Uterus (tissue), 3 donors: ENCODE measurements at regions not wholly inside any gene's neighbourhood (a gene's known extent, or its start where the extent isn't known, plus 50 kb on each side); places are given as distances from the start of the nearest gene placed in this dataset.

Experiments used
- DNase-seq, 2 donors: peaks; one replicate each; pipeline ENCODE4 v3.0.0-alpha.2; 2019 to 2020
- H3K27ac ChIP-seq, 2 donors: fragments of 200-600 bp; sonication (generic); 1 replicate in 1 of 2; 2 replicates in 1 of 2; pipeline ENCODE4 v1.5.1; 2016 to 2018
- H3K27me3 ChIP-seq, 2 donors: fragments of 200-600 bp; sonication (generic); one replicate each; pipeline ENCODE4 v1.5.1; 2018 to 2019; ENCODE audit warnings: control low read depth in 1 of 2
- H3K36me3 ChIP-seq, 2 donors: fragments of 200-600 bp; sonication (generic); one replicate each; pipeline ENCODE4 v1.5.1; 2019; ENCODE audit warnings: control low read depth in 1 of 2
- H3K4me1 ChIP-seq, 2 donors: fragments of 200-600 bp; sonication (generic); one replicate each; pipeline ENCODE4 v1.5.1; 2018 to 2019; ENCODE audit warnings: control low read depth in 1 of 2
- H3K4me3 ChIP-seq, 2 donors: fragments of 200-600 bp; sonication (generic); 1 replicate in 1 of 2; 2 replicates in 1 of 2; pipeline ENCODE4 v1.5.1; 2018 to 2019; ENCODE audit warnings: mild to moderate bottlenecking in 1 of 2
- H3K9me3 ChIP-seq, 2 donors: fragments of 200-600 bp; sonication (generic); one replicate each; pipeline ENCODE4 v1.5.1; 2019; ENCODE audit warnings: control low read depth in 1 of 2
- CTCF ChIP-seq, 4 experiments: fragments of 200-600 bp in 2 of 4; fragments of 450-650 bp in 2 of 4; sonication (generic) in 2 of 4; IDR thresholded peaks; one replicate each; pipeline ENCODE4 v1.5.1; 2016 to 2019; ENCODE audit warnings: antibody characterized with exemption in 4 of 4, mild to moderate bottlenecking in 2 of 4, moderate library complexity in 1 of 4
- POLR2A ChIP-seq, 2 donors: fragments of 450-650 bp; IDR thresholded peaks; one replicate each; pipeline ENCODE4 v1.6.1; 2016; ENCODE audit warnings: antibody characterized with exemption in 2 of 2, mild to moderate bottlenecking in 1 of 2, moderate library complexity in 1 of 2
- intact Hi-C: fragments of 100-400 bp; cut with DNase I; formaldehyde crosslinking; loops from one replicate; pipeline ENCODE4 v1.15.1; 2023; ENCODE audit warnings: low total_unique reads
- donor health status: DM: yes; HTN: yes; CAD: no.

GRCh38 chr18:1412655-1413322 is 508.1 kb downstream of the ADCYAP1 start:
- Histone ChIP-seq H3K27me3 (no peaks in the 10 kb centered on the region), H3K36me3 (no peaks in the 10 kb centered on the region), H3K4me3 (no peak overlapping the region), H3K9me3 (no peaks in the 10 kb centered on the region), H3K27ac (no peak overlapping the region), H3K4me1 (no peaks in the 10 kb centered on the region)
- intact Hi-C loops: no loop called here
- DNase-seq: no peak
- TF ChIP-seq POLR2A (IDR thresholded peaks at IDR 0.05) (no peak), CTCF (IDR thresholded peaks at IDR 0.05) (no peak)

DNA sequence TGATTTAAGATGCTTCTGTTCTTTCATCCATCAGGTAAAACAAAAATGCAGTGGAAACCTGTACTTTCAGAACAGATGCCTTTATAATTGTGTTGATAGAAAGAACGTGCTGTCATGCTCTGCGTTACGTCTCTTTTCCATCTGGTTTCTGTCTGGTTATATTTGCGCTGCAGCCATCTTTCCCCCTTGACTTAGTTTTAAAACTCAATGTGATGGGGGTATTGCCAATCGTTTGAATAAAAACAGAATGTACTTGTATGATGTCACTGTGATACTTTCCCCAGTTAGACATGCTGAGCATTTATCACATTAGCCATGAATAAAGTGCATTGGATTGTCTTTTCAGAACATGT is 508.6 kb downstream of the ADCYAP1 start:
- Histone ChIP-seq H3K4me1 (no peaks in the 10 kb centered on the region), H3K27ac (no peak overlapping the region), H3K27me3 (no peaks in the 10 kb centered on the region), H3K36me3 (no peaks in the 10 kb centered on the region), H3K9me3 (no peaks in the 10 kb centered on the region), H3K4me3 (no peak overlapping the region)
- TF ChIP-seq POLR2A (IDR thresholded peaks at IDR 0.05): no peak
- TF ChIP-seq CTCF (IDR thresholded peaks at IDR 0.05): no peak
- DNase-seq: no peak
- intact Hi-C loops: no loop called here

DNA sequence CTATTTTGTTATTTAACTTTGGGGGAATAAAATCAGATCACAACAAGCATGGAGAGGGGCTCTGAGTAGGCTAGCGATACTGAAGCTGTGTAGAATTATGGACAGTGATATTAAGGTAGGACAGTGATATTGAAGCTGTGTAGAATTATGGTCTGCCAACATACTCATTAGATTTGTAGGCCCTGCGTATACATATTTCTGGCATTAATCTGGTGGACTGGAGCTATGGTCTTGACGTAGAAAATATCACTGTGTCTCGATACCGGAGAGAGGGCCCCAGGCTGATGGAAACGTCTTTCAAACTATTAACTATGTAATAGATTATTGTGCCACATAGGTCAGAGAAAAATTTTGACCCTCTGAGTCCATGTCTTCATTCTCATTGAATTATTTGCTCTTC is 511.4 kb downstream of the ADCYAP1 start:
- Histone ChIP-seq H3K4me1 (no peaks in the 10 kb centered on the region), H3K27me3 (no peaks in the 10 kb centered on the region), H3K9me3 (no peaks in the 10 kb centered on the region), H3K4me3 (no peak overlapping the region), H3K27ac (no peak overlapping the region), H3K36me3 (no peaks in the 10 kb centered on the region)
- TF ChIP-seq CTCF (IDR thresholded peaks at IDR 0.05) (no peak), POLR2A (IDR thresholded peaks at IDR 0.05) (no peak)
- DNase-seq: no peak
- intact Hi-C loops: no loop called here

DNA sequence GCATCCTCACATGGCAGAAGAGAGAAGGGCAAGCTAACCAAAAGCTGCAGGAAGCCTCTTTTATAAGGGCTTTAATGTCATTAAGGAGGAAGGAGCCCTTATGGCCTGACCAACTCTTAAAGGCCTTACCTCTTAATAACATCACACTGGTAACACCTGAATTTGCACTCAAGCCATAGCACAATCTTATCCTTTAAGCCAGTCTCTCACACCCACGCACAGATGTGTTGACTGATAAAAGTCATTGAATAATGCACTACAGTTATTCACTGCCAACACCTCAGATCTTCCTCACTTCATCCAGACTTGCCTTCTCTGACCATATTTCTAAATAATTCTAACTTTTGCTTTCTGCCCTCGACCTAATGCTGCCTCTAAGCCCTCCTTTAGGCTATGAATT is 516.8 kb downstream of the ADCYAP1 start:
- no peaks in the 10 kb centered on the region for H3K4me1 ChIP-seq
- no peaks in the 10 kb centered on the region for H3K9me3 ChIP-seq
- DNase-seq: no peak
- H3K4me3 ChIP-seq: no peak overlapping the region
- no peaks in the 10 kb centered on the region for H3K36me3 ChIP-seq
- TF ChIP-seq POLR2A (IDR thresholded peaks at IDR 0.05) (no peak), CTCF (IDR thresholded peaks at IDR 0.05) (no peak)
- no peak overlapping the region for H3K27ac ChIP-seq
- H3K27me3 ChIP-seq: no peaks in the 10 kb centered on the region
- intact Hi-C loops: no loop called here

GRCh38 chr18:1422634-1423033 is 518.0 kb downstream of the ADCYAP1 start:
- Histone ChIP-seq H3K9me3 (no peaks in the 10 kb centered on the region), H3K27me3 (no peaks in the 10 kb centered on the region), H3K4me1 (no peaks in the 10 kb centered on the region), H3K36me3 (no peaks in the 10 kb centered on the region), H3K27ac (no peak overlapping the region), H3K4me3 (no peak overlapping the region)
- TF ChIP-seq CTCF (IDR thresholded peaks at IDR 0.05) (no peak), POLR2A (IDR thresholded peaks at IDR 0.05) (no peak)
- no peak for DNase-seq
- intact Hi-C loops: no loop called here
